Panc1 (cell line): ENCODE measurements at regions not wholly inside any gene's neighbourhood (a gene's known extent, or its start where the extent isn't known, plus 50 kb on each side); places are given as distances from the start of the nearest gene placed in this dataset.

Experiments
- TCF7L2 ChIP-seq: IDR thresholded peaks from 2 replicates; pipeline ENCODE4 v1.6.1; 2011; ENCODE audit warnings: mild to moderate bottlenecking, low read depth, low read length, inconsistent platforms
- TF ChIP-seq, protein P1 (sequence below): fragments of 450-650 bp; IDR thresholded peaks from 2 replicates; pipeline ENCODE4 v1.5.1; 2017; ENCODE audit warnings: mild to moderate bottlenecking

DNA sequence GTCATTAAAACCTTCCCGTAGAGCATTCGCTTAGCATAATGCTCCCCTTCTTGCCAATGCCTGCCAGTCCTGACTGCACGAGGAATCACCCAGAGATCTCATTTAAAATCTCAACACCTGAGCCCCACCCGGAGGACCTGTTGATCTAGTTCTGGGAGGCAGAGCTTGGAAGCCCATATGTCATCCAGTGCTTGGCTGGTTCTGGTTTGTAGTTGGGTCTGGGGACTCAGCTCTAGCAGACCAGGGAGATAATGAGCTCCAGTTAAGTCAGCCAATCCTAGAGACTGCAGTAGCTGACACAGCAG is 131.8 kb upstream of the DAP start:
- TF ChIP-seq, protein P1, sequence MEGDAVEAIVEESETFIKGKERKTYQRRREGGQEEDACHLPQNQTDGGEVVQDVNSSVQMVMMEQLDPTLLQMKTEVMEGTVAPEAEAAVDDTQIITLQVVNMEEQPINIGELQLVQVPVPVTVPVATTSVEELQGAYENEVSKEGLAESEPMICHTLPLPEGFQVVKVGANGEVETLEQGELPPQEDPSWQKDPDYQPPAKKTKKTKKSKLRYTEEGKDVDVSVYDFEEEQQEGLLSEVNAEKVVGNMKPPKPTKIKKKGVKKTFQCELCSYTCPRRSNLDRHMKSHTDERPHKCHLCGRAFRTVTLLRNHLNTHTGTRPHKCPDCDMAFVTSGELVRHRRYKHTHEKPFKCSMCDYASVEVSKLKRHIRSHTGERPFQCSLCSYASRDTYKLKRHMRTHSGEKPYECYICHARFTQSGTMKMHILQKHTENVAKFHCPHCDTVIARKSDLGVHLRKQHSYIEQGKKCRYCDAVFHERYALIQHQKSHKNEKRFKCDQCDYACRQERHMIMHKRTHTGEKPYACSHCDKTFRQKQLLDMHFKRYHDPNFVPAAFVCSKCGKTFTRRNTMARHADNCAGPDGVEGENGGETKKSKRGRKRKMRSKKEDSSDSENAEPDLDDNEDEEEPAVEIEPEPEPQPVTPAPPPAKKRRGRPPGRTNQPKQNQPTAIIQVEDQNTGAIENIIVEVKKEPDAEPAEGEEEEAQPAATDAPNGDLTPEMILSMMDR = no peak
- no peak for TF ChIP-seq TCF7L2
